ENCODE measurements at regions not wholly inside any gene's neighbourhood (a gene's known extent, or its start where the extent isn't known, plus 50 kb on each side); places are given as distances from the start of the nearest gene placed in this dataset.
"Not testable (repeated sequence)": the region's sequence is repeated elsewhere in the genome, so short reads cannot be mapped to it uniquely, and the experiment has no call there.

DNA sequence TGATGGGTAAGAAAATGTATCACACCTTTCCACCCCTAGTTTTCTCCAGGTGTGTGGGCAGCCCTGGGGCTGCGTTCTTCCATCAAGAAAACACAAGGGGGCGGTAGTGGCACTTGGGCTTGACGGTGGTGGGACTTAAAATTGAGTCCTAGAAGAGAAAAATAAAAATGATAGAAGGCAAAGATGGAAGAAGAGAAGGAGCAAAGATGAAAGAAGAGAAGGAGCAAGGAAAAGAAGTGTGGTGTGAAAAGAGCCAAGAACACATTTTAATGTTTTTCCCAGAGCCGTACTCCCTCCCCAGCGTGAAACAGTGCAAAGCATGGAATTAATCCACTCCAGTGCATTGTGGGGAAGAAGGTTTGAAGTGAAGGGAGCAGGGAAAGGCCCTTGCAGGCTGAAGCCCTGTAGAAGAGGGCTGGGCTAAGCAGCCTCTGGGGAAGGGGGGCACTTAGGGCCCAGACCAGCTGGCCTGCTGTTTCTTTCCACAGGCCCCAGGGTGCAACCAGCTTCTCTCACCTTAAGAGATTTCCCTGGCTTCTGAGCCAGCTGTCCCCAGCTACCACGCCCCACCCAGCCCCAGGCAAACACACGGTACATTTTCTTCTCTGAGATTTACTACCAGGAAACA, 256.8 kb downstream of the RNF152 start:
- ChIA-PET POLR2A (no interaction called here), CTCF (no interaction called here)

DNA sequence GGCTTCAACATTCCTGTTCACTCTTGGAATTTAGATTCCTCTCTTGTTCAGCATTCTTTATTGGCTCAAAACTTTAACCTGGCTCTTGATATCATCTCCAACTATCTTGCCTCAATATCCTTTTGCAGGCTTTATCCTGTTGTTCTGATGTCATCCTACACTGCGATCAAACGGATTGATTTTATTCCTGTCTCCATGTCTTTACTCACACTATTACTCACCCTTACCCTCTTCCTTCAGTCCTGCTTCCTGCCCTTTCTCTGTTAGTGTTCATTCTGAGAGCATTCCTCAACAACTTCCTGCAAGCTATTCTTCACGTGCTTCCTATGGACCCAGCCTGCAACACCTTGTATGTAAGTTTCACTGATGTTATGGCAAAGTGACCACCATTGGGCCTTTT, 264.7 kb downstream of the RNF152 start:
- ChIA-PET POLR2A (no interaction called here), CTCF (no interaction called here)

DNA sequence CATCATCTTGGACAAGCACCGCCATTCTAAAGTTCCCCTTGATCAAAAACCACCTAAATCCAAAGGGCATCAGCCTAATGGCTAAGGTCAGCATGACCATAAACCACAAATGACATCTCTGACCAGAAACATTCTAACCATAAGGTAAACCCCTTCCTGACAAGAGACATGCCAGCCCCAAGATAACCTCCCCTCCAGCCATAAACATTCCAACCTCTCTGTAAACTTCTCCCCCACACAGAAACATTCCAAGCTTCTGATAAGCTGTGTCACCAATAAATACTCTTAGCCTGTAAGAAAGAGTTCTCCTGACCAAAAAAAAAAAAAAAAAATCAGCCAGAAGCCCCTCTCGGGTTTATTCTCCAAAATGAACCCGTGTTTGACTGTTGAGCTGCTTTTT, 268.2 kb downstream of the RNF152 start:
- CTCF ChIA-PET, POLR2A ChIA-PET: not testable (repeated sequence)

GRCh38 chr18:61619783-61620182, 273.0 kb downstream of the RNF152 start:
- CTCF ChIA-PET: no interaction called here

DNA sequence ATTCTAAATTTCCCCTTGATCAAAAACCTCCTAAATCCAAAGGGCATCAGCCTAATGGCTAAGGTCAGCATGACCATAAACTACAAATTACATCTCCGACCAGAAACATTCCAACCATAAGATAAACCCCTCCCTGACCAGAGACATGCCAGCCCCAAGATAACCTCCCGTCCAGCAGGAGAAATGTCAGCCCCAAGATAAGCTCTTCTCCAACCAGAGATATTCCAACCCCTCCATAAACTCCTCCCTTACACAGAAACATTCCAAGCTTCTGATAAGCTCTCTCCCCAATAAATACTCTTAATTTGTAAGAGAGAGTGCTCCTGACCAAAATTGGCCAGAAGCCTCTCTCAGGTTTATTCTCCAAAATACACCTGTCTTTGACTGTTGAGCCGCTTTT, 274.0 kb downstream of the RNF152 start:
- POLR2A ChIA-PET: no interaction called here
- CTCF ChIA-PET: no interaction called here

More at GRCh38 chr18:61619783-61620182, 273.0 kb downstream of the RNF152 start:
- POLR2A ChIA-PET: no interaction called here

- ChIA-PET POLR2A (interaction anchor here (0.8 kb wide), 1 partner anchor 63 kb away, joined by 3 read pairs; no protein-coding TSS in a partner anchor), CTCF (interaction anchor here (0.6 kb wide), 1 partner anchor 1192 kb away, joined by 3 read pairs; no protein-coding TSS in a partner anchor)
Measured at GRCh38 chr18:61616111-61616610, 276.6 kb downstream of the RNF152 start.

DNA sequence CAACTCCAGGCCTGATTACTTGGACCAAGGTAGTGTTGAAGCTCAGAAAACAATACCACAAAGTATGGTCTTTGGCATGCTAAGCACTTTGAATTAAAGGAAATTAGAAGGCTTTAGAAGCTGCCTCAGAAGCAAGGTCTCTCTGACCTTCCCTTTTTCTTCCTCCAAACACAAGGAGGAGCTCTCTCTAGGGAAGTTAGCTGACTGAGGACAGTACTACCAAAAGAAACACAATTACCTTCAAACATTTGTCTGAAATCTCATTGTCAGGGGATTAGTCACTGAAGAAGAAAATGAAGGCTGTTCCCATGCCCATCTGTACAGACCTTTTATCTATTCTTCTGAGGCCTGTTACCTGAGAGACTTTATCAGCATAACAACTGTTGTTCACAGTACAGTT, 279.3 kb downstream of the CDH20 start:
- ChIA-PET CTCF (interaction anchor here (0.9 kb wide), 1 partner anchor 22 kb away, joined by 3 read pairs; no protein-coding TSS in a partner anchor), POLR2A (no interaction called here)

DNA sequence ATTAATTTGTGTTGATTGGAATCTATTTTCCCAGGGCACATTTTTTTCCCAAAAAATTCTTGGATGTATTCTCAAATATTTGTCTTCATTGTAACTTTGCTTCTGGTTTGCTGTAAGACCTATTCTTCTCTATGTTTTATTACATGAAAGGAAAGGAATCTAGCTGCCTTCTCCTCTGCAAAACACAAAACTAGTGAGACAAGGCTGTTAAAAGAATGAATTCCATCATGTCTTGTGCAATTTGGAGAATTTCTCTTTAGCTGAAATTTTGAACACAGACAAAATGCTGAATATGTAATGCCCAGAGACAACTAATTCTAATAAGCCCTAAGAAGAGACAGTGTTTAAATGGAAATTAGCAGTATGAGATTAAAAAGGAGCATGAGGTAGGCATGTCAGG, 275.9 kb downstream of the CDH20 start:
- ChIA-PET POLR2A (no interaction called here), CTCF (no interaction called here)

GRCh38 chr18:61608316-61608715, 275.1 kb downstream of the CDH20 start:
- POLR2A ChIA-PET: no interaction called here
- CTCF ChIA-PET: interaction anchor here (0.5 kb wide), 1 partner anchor 1493 kb away, joined by 3 read pairs; no protein-coding TSS in a partner anchor

DNA sequence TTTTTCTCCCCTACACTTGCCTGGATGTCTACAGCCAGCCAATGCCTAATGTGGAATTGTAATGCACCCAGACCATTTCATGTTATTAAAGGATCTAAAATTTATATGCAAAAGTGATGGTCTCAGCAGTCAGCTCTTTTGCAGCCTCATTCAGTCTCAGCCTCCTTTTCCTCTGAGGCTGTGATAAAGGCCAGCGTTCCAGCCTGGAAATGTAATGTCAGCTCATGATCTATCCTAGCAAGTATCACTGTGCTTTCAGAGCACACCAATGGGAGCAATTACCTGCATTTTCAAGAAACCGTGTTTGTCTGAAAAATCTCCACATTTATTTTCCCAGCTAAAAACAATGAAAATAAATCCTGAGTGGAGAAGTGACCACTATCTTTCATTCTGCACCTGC, 274.6 kb downstream of the CDH20 start:
- POLR2A ChIA-PET: no interaction called here
- CTCF ChIA-PET: no interaction called here

GRCh38 chr18:61606759-61607158, 273.5 kb downstream of the CDH20 start:
- ChIA-PET POLR2A (no interaction called here), CTCF (no interaction called here)

- CTCF ChIA-PET: no interaction called here
- POLR2A ChIA-PET: no interaction called here
Measured at GRCh38 chr18:61606068-61606660, 272.9 kb downstream of the CDH20 start.

- POLR2A ChIA-PET: no interaction called here
- CTCF ChIA-PET: no interaction called here
Measured at GRCh38 chr18:61605376-61606067, 272.3 kb downstream of the CDH20 start.

Measured in activated CD8-positive, alpha-beta memory T cell treated with anti-CD3 and anti-CD28 coated beads for 36 hours (primary cell).